PC-9 (cell line): ENCODE measurements at regions not wholly inside any gene's neighbourhood (a gene's known extent, or its start where the extent isn't known, plus 50 kb on each side); places are given as distances from the start of the nearest gene placed in this dataset.

Source experiments
- BruUV-seq: library from RNA; stranded (reverse); fragments of 400-500 nt; replicated peaks from 2 replicates; lab custom pipeline; 2021; lab: Mats Ljungman, UMichigan
- CTCF ChIA-PET: fragments of 300-600 bp; sonication (Branson Sonifier 250); formaldehyde crosslinking; loops from one replicate; lab custom pipeline; 2022; ENCODE audit warnings: antibody characterized with exemption; lab: Charles Lee
- POLR2A ChIA-PET: fragments of 300-600 bp; sonication (Branson Sonifier 250); formaldehyde crosslinking; loops from one replicate; lab custom pipeline; 2022; ENCODE audit warnings: antibody characterized with exemption; ENCODE audit not compliant: unreplicated experiment; lab: Charles Lee
- DNase-seq, 2 experiments: peaks; one replicate each; pipeline versions ENCODE4 v3.0.0 to v3.0.0-alpha.2; 2015 to 2022; ENCODE audit warnings: mixed read lengths in 1 of 2
- H2AFZ ChIP-seq: fragments of 200-600 bp; sonication (generic); 2 replicates; pipeline ENCODE4 v1.8.1; 2017; ENCODE audit warnings: antibody characterized with exemption
- H3F3A ChIP-seq: fragments of 200-600 bp; sonication (generic); 2 replicates; pipeline ENCODE4 v1.8.1; 2017; ENCODE audit warnings: antibody characterized with exemption, mild to moderate bottlenecking, low read depth; ENCODE audit not compliant: insufficient read depth
- H3K27ac ChIP-seq: fragments of 200-600 bp; sonication (generic); 2 replicates; pipeline ENCODE4 v1.6.1; 2016; ENCODE audit warnings: mixed run types
- H3K27me3 ChIP-seq: fragments of 200-600 bp; sonication (generic); 2 replicates; pipeline ENCODE4 v1.6.1; 2016; ENCODE audit warnings: low read depth, mixed run types; ENCODE audit not compliant: insufficient read depth
- H3K36me3 ChIP-seq: fragments of 200-600 bp; sonication (generic); 2 replicates; pipeline ENCODE4 v1.6.1; 2016; ENCODE audit warnings: low read depth, mixed run types
- H3K4me1 ChIP-seq: fragments of 200-600 bp; sonication (generic); replicated peaks from 2 replicates; pipeline ENCODE4 v1.6.1; 2016; ENCODE audit warnings: mixed run types; ENCODE audit not compliant: insufficient read depth
- H3K4me2 ChIP-seq: fragments of 200-600 bp; sonication (generic); 2 replicates; pipeline ENCODE4 v1.6.1; 2017; ENCODE audit warnings: mixed run types
- H3K4me3 ChIP-seq: fragments of 200-600 bp; sonication (generic); 2 replicates; pipeline ENCODE4 v1.6.1; 2016; ENCODE audit warnings: mixed run types
- H3K79me2 ChIP-seq: fragments of 200-600 bp; sonication (generic); 2 replicates; pipeline ENCODE4 v1.6.1; 2017; ENCODE audit warnings: low read depth, mixed run types
- H3K9me2 ChIP-seq: fragments of 200-600 bp; sonication (generic); 2 replicates; pipeline ENCODE4 v1.8.1; 2017; ENCODE audit warnings: mild to moderate bottlenecking; ENCODE audit not compliant: insufficient read depth
- H3K9me3 ChIP-seq: fragments of 200-600 bp; sonication (generic); 2 replicates; pipeline ENCODE4 v1.8.1; 2016; ENCODE audit warnings: low read depth; ENCODE audit not compliant: insufficient read depth
- H4K20me1 ChIP-seq: fragments of 200-600 bp; sonication (generic); 2 replicates; pipeline ENCODE4 v1.8.1; 2017; ENCODE audit not compliant: insufficient read depth
- EZH2 ChIP-seq: fragments of 200-600 bp; sonication (generic); IDR thresholded peaks from 2 replicates; pipeline ENCODE4 v1.8.0; 2017; ENCODE audit warnings: antibody characterized with exemption, low read depth
- intact Hi-C: fragments of 100-400 bp; cut with micrococcal nuclease; formaldehyde crosslinking; loops from one replicate; pipeline ENCODE4 v1.10.0; 2022; ENCODE audit not compliant: unreplicated experiment
- TF ChIP-seq, protein P1 (sequence below): fragments of 200-600 bp; sonication (generic); conservative IDR thresholded peaks from 2 replicates; pipeline ENCODE4 v1.6.1; 2017; ENCODE audit warnings: mixed run types, antibody characterized with exemption, mild to moderate bottlenecking, moderate library complexity

DNA sequence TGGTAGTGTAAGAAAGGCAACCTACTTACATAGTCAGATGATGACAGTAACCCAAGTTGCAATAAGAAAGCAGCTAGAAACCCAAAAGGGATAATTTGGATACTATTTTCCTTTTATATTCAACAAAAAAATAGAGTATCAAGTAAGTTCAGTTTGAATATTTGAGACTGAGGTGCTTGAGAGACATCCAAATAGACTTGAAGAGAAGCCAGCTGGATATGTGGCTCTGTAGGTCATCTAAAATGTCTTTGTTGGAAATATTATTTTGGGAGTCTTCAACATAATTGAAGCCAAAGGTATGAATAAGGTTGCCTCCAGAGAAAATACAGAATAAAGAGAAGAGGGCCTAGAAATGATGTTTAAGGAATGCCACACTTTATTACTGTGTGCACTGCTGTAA is 438.2 kb upstream of the DIAPH2 start:
- no peaks in the 10 kb centered on the region for H3K9me2 ChIP-seq
- no peak for DNase-seq
- POLR2A ChIA-PET = no interaction called here
- TF ChIP-seq EZH2 = no peak
- TF ChIP-seq, protein P1, sequence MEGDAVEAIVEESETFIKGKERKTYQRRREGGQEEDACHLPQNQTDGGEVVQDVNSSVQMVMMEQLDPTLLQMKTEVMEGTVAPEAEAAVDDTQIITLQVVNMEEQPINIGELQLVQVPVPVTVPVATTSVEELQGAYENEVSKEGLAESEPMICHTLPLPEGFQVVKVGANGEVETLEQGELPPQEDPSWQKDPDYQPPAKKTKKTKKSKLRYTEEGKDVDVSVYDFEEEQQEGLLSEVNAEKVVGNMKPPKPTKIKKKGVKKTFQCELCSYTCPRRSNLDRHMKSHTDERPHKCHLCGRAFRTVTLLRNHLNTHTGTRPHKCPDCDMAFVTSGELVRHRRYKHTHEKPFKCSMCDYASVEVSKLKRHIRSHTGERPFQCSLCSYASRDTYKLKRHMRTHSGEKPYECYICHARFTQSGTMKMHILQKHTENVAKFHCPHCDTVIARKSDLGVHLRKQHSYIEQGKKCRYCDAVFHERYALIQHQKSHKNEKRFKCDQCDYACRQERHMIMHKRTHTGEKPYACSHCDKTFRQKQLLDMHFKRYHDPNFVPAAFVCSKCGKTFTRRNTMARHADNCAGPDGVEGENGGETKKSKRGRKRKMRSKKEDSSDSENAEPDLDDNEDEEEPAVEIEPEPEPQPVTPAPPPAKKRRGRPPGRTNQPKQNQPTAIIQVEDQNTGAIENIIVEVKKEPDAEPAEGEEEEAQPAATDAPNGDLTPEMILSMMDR = no peak
- CTCF ChIA-PET = no interaction called here
- H3K4me1 ChIP-seq = no peaks in the 10 kb centered on the region
- no peak overlapping the region for H3K4me2 ChIP-seq
- H3K27me3 ChIP-seq = no peaks in the 10 kb centered on the region
- no peak overlapping the region for H2AFZ ChIP-seq
- H3F3A ChIP-seq = no peaks in the 10 kb centered on the region
- BruUV-seq = no TSS peak
- intact Hi-C loops = no loop called here
- no peak overlapping the region for H3K27ac ChIP-seq
- no peaks in the 10 kb centered on the region for H3K9me3 ChIP-seq
- H4K20me1 ChIP-seq = no peaks in the 10 kb centered on the region
- H3K4me3 ChIP-seq = no peak overlapping the region
- no peaks in the 10 kb centered on the region for H3K79me2 ChIP-seq
- H3K36me3 ChIP-seq = no peaks in the 10 kb centered on the region
